ENCODE measurements at regions not wholly inside any gene's neighbourhood (a gene's known extent, or its start where the extent isn't known, plus 50 kb on each side); places are given as distances from the start of the nearest gene placed in this dataset.

GRCh38 chr4:180261346-180261745 is 1981.9 kb upstream of the TENM3 start:
- no peak for FAIRE-seq
- Histone ChIP-seq H3K9ac (ENCODE audit: low read length in 3 of 3) (no peak overlapping the region), H3K9me3 (ENCODE audit: control insufficient read depth in 2 of 3, insufficient read depth in 1 of 3, low read length in 3 of 3) (no peaks in the 10 kb centered on the region), H3K36me3 (ENCODE audit: control insufficient read depth in 2 of 3, insufficient read depth in 3 of 3, low read length in 3 of 3) (no peaks in the 10 kb centered on the region), H3K27me3 (ENCODE audit: control insufficient read depth, insufficient read depth, low read length) (no peaks in the 10 kb centered on the region), H3K4me1 (ENCODE audit: control insufficient read depth in 2 of 3, insufficient read depth in 2 of 3, low read depth in 1 of 3, low read length in 3 of 3) (no peaks in the 10 kb centered on the region), H3K4me3 (ENCODE audit: low read length in 3 of 3) (no peak overlapping the region), H3K27ac (ENCODE audit: low read depth in 2 of 2, low read length in 2 of 2) (no peak overlapping the region)
- TF ChIP-seq, protein P1, sequence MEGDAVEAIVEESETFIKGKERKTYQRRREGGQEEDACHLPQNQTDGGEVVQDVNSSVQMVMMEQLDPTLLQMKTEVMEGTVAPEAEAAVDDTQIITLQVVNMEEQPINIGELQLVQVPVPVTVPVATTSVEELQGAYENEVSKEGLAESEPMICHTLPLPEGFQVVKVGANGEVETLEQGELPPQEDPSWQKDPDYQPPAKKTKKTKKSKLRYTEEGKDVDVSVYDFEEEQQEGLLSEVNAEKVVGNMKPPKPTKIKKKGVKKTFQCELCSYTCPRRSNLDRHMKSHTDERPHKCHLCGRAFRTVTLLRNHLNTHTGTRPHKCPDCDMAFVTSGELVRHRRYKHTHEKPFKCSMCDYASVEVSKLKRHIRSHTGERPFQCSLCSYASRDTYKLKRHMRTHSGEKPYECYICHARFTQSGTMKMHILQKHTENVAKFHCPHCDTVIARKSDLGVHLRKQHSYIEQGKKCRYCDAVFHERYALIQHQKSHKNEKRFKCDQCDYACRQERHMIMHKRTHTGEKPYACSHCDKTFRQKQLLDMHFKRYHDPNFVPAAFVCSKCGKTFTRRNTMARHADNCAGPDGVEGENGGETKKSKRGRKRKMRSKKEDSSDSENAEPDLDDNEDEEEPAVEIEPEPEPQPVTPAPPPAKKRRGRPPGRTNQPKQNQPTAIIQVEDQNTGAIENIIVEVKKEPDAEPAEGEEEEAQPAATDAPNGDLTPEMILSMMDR (IDR thresholded peaks at IDR 0.05; ENCODE audit: borderline replicate concordance, extremely low read depth, insufficient read depth), result no peak
- no peak for DNase-seq
- intact Hi-C loops (cut with DNase I), result no loop called here

GRCh38 chr4:180280076-180280475 is 1963.1 kb upstream of the TENM3 start:
- H3K4me3 ChIP-seq (ENCODE audit: low read length in 3 of 3), result no peak overlapping the region
- no peak overlapping the region for H3K27ac ChIP-seq (ENCODE audit: low read depth in 2 of 2, low read length in 2 of 2)
- no peaks in the 10 kb centered on the region for H3K27me3 ChIP-seq (ENCODE audit: control insufficient read depth, insufficient read depth, low read length)
- intact Hi-C loops (cut with DNase I), result no loop called here
- H3K36me3 ChIP-seq (ENCODE audit: control insufficient read depth in 2 of 3, insufficient read depth in 3 of 3, low read length in 3 of 3), result no peaks in the 10 kb centered on the region
- peaks cover 0 to 3% (median 0%) of the 10 kb centered on the region in 3 donors for H3K9me3 ChIP-seq (ENCODE audit: control insufficient read depth in 2 of 3, insufficient read depth in 1 of 3, low read length in 3 of 3)
- TF ChIP-seq, protein P1 (IDR thresholded peaks at IDR 0.05; ENCODE audit: borderline replicate concordance, extremely low read depth, insufficient read depth), result no peak
- H3K4me1 ChIP-seq (ENCODE audit: control insufficient read depth in 2 of 3, insufficient read depth in 2 of 3, low read depth in 1 of 3, low read length in 3 of 3), result no peaks in the 10 kb centered on the region
- DNase-seq (no peak), FAIRE-seq (no peak)
- H3K9ac ChIP-seq (ENCODE audit: low read length in 3 of 3), result no peak overlapping the region

GRCh38 chr4:180280726-180281297 is 1962.4 kb upstream of the TENM3 start:
- TF ChIP-seq, protein P1 (IDR thresholded peaks at IDR 0.05; ENCODE audit: borderline replicate concordance, extremely low read depth, insufficient read depth), result no peak
- no peaks in the 10 kb centered on the region for H3K36me3 ChIP-seq (ENCODE audit: control insufficient read depth in 2 of 3, insufficient read depth in 3 of 3, low read length in 3 of 3)
- intact Hi-C loops (cut with DNase I), result no loop called here
- H3K4me3 ChIP-seq (ENCODE audit: low read length in 3 of 3), result no peak overlapping the region
- no peaks in the 10 kb centered on the region for H3K4me1 ChIP-seq (ENCODE audit: control insufficient read depth in 2 of 3, insufficient read depth in 2 of 3, low read depth in 1 of 3, low read length in 3 of 3)
- DNase-seq, result peak in 3 of 5 donors; percentile 16 to 55 (median 31)
- H3K9me3 ChIP-seq (ENCODE audit: control insufficient read depth in 2 of 3, insufficient read depth in 1 of 3, low read length in 3 of 3), result peaks cover 0 to 3% (median 0%) of the 10 kb centered on the region in 3 donors
- no peak overlapping the region for H3K9ac ChIP-seq (ENCODE audit: low read length in 3 of 3)
- no peaks in the 10 kb centered on the region for H3K27me3 ChIP-seq (ENCODE audit: control insufficient read depth, insufficient read depth, low read length)
- no peak for FAIRE-seq
- no peak overlapping the region for H3K27ac ChIP-seq (ENCODE audit: low read depth in 2 of 2, low read length in 2 of 2)

DNA sequence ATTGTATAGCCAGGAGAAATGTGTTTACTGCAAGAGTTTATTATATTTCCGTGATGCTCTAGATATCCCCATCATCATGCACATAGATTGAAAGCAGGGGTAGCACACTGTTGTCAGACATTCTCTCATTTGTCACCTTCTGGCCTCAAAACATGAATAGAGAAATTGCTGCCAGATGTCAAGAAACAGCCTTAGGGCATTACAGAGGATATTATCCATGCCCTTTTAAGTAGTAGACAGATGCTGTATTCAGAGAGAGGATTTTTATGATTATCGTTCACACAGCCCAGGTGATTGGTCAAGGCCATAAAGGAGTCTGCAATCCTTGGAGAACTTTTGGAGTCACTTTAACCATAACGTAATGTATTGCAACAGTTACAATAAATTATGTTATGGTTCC is 1961.5 kb upstream of the TENM3 start:
- no peaks in the 10 kb centered on the region for H3K27me3 ChIP-seq (ENCODE audit: control insufficient read depth, insufficient read depth, low read length)
- TF ChIP-seq, protein P1 (IDR thresholded peaks at IDR 0.05; ENCODE audit: borderline replicate concordance, extremely low read depth, insufficient read depth), result no peak
- no peak overlapping the region for H3K9ac ChIP-seq (ENCODE audit: low read length in 3 of 3)
- H3K4me1 ChIP-seq (ENCODE audit: control insufficient read depth in 2 of 3, insufficient read depth in 2 of 3, low read depth in 1 of 3, low read length in 3 of 3), result no peaks in the 10 kb centered on the region
- FAIRE-seq, result no peak
- H3K27ac ChIP-seq (ENCODE audit: low read depth in 2 of 2, low read length in 2 of 2), result no peak overlapping the region
- no peak for DNase-seq
- H3K9me3 ChIP-seq (ENCODE audit: control insufficient read depth in 2 of 3, insufficient read depth in 1 of 3, low read length in 3 of 3), result no peaks in the 10 kb centered on the region
- intact Hi-C loops (cut with DNase I), result no loop called here
- no peak overlapping the region for H3K4me3 ChIP-seq (ENCODE audit: low read length in 3 of 3)
- H3K36me3 ChIP-seq (ENCODE audit: control insufficient read depth in 2 of 3, insufficient read depth in 3 of 3, low read length in 3 of 3), result no peaks in the 10 kb centered on the region

All from kidney (tissue), 13 donors.